Mammary epithelial cell (primary cell): ENCODE measurements at regions not wholly inside any gene's neighbourhood (a gene's known extent, or its start where the extent isn't known, plus 50 kb on each side); places are given as distances from the start of the nearest gene placed in this dataset.

Experiments
- CTCF ChIP-seq, 2 donors: IDR thresholded peaks in 1 of 2; conservative IDR thresholded peaks in 1 of 2; 2 replicates each; pipeline ENCODE4 v1.5.1; 2011 to 2012; ENCODE audit warnings: inconsistent platforms in 2 of 2, low read length in 2 of 2, mild to moderate bottlenecking in 2 of 2, control low read depth in 1 of 2, low read depth in 1 of 2; ENCODE audit not compliant: insufficient read depth in 1 of 2; ENCODE audit errors: extremely low read depth in 1 of 2
- EZH2 ChIP-seq: IDR thresholded peaks from 2 replicates; pipeline ENCODE4 v1.6.1; 2012; ENCODE audit warnings: low read length, inconsistent platforms, borderline replicate concordance

- TF ChIP-seq CTCF (conservative IDR thresholded peaks at IDR 0.05 in 1 of 2, IDR thresholded peaks at IDR 0.05 in 1 of 2; ENCODE audit: extremely low read depth in 1 of 2, insufficient read depth in 1 of 2, low read depth in 1 of 2, low read length in 2 of 2) (no peak), EZH2 (no peak)
Measured at GRCh38 chr9:82196622-82197441, 208.3 kb downstream of the SPATA31D1 start.
